Kidney (tissue), 13 donors: ENCODE measurements at regions not wholly inside any gene's neighbourhood (a gene's known extent, or its start where the extent isn't known, plus 50 kb on each side); places are given as distances from the start of the nearest gene placed in this dataset.
A peak's percentile ranks its signal among the peaks of the same experiment; 100 is the strongest.
"Not testable (repeated sequence)": the region's sequence is repeated elsewhere in the genome, so short reads cannot be mapped to it uniquely, and the experiment has no call there.

Experiments
- DNase-seq, 5 donors: peaks; one replicate each; pipeline ENCODE4 v3.0.0-alpha.2; 2013 to 2020
- FAIRE-seq: peaks from 2 replicates; lab custom pipeline; 2012; peaks lifted over from hg19 to GRCh38; lab: Jason Lieb, UNC
- H3K27ac ChIP-seq, 2 donors: one replicate each; pipeline ENCODE4 v1.7.0; 2013; ENCODE audit warnings: low read depth in 2 of 2, low read length in 2 of 2, inconsistent platforms in 1 of 2
- H3K27me3 ChIP-seq: one replicate; pipeline ENCODE4 v1.7.1; 2013; ENCODE audit warnings: low read length, inconsistent platforms; ENCODE audit not compliant: control insufficient read depth, insufficient read depth
- H3K36me3 ChIP-seq, 3 donors: one replicate each; pipeline versions ENCODE4 v1.7.0 to v1.7.1; 2013; ENCODE audit warnings: low read length in 3 of 3, control low read depth in 1 of 3, inconsistent platforms in 1 of 3; ENCODE audit not compliant: insufficient read depth in 3 of 3, control insufficient read depth in 2 of 3
- H3K4me1 ChIP-seq, 3 donors: one replicate each; pipeline versions ENCODE4 v1.7.0 to v1.7.1; 2013; ENCODE audit warnings: low read length in 3 of 3, inconsistent platforms in 1 of 3, low read depth in 1 of 3; ENCODE audit not compliant: control insufficient read depth in 2 of 3, insufficient read depth in 2 of 3
- H3K4me3 ChIP-seq, 3 donors: one replicate each; pipeline versions ENCODE4 v1.7.0 to v1.8.1; 2013; ENCODE audit warnings: low read length in 3 of 3, control low read depth in 1 of 3, inconsistent platforms in 1 of 3
- H3K9ac ChIP-seq, 3 donors: one replicate each; pipeline versions ENCODE4 v1.7.0 to v1.7.1; 2013; ENCODE audit warnings: low read length in 3 of 3, control low read depth in 1 of 3, inconsistent platforms in 1 of 3
- H3K9me3 ChIP-seq, 3 donors: one replicate each; pipeline versions ENCODE4 v1.7.0 to v1.7.1; 2013; ENCODE audit warnings: low read length in 3 of 3, control low read depth in 1 of 3, inconsistent platforms in 1 of 3; ENCODE audit not compliant: control insufficient read depth in 2 of 3, insufficient read depth in 1 of 3
- CTCF ChIP-seq: IDR thresholded peaks from 3 replicates; pipeline ENCODE4 v1.5.1; 2012; ENCODE audit warnings: mild to moderate bottlenecking, moderate library complexity, borderline replicate concordance; ENCODE audit not compliant: insufficient read depth; ENCODE audit errors: extremely low read depth
- intact Hi-C: fragments of 100-400 bp; cut with DNase I; formaldehyde crosslinking; loops from one replicate; pipeline ENCODE4 v1.11.1; 2022
- donor health status: control.
- donor health status: control.
- donor health status: control.
- donor health status: control.
- donor health status: control.
- donor health status: DM: yes; HTN: yes; CAD: no.
- donor health status: Normal renal cell carcinoma (clear cell type).

GRCh38 chr9:78694974-78695373, 398.0 kb downstream of the PSAT1 start:
- H3K4me1 ChIP-seq, result no peaks in the 10 kb centered on the region
- H3K9me3 ChIP-seq, result no peaks in the 10 kb centered on the region
- peak in 1 of 5 donors; percentile 21 for DNase-seq
- no peaks in the 10 kb centered on the region for H3K27me3 ChIP-seq
- no peak overlapping the region for H3K27ac ChIP-seq
- no peak for TF ChIP-seq CTCF
- intact Hi-C loops, result no loop called here
- no peak for FAIRE-seq
- no peaks in the 10 kb centered on the region for H3K36me3 ChIP-seq
- H3K9ac ChIP-seq, result no peak overlapping the region
- H3K4me3 ChIP-seq, result no peak overlapping the region

- Histone ChIP-seq H3K36me3 (no peaks in the 10 kb centered on the region), H3K4me1 (no peaks in the 10 kb centered on the region), H3K27ac (no peak overlapping the region), H3K9me3 (no peaks in the 10 kb centered on the region), H3K4me3 (no peak overlapping the region), H3K27me3 (no peaks in the 10 kb centered on the region), H3K9ac (no peak overlapping the region)
- intact Hi-C loops, result no loop called here
- no peak for TF ChIP-seq CTCF
- FAIRE-seq (no peak), DNase-seq (peak; percentile 61 to 72 (median 62))
Measured at GRCh38 chr9:78695519-78695918, 398.6 kb downstream of the PSAT1 start.

- no peak overlapping the region for H3K4me3 ChIP-seq
- no peaks in the 10 kb centered on the region for H3K9me3 ChIP-seq
- TF ChIP-seq CTCF, result no peak
- H3K4me1 ChIP-seq, result no peaks in the 10 kb centered on the region
- intact Hi-C loops, result no loop called here
- no peaks in the 10 kb centered on the region for H3K27me3 ChIP-seq
- FAIRE-seq (no peak), DNase-seq (no peak)
- no peak overlapping the region for H3K27ac ChIP-seq
- no peaks in the 10 kb centered on the region for H3K36me3 ChIP-seq
- H3K9ac ChIP-seq, result no peak overlapping the region
Measured at GRCh38 chr9:78697618-78698017, 400.7 kb downstream of the PSAT1 start.

- no peak for FAIRE-seq
- no peak for TF ChIP-seq CTCF
Measured at GRCh38 chr9:78698371-78698770, 401.4 kb downstream of the PSAT1 start.

GRCh38 chr9:78699217-78699616, 402.3 kb downstream of the PSAT1 start:
- FAIRE-seq, intact Hi-C loops: not testable (repeated sequence)

More at GRCh38 chr9:78698371-78698770, 401.4 kb downstream of the PSAT1 start:
- H3K27ac ChIP-seq, result no peak overlapping the region
- no peaks in the 10 kb centered on the region for H3K4me1 ChIP-seq
- intact Hi-C loops, result no loop called here
- H3K4me3 ChIP-seq, result no peak overlapping the region
- no peaks in the 10 kb centered on the region for H3K9me3 ChIP-seq
- H3K36me3 ChIP-seq, result no peaks in the 10 kb centered on the region
- no peak overlapping the region for H3K9ac ChIP-seq
- DNase-seq, result no peak
- H3K27me3 ChIP-seq, result no peaks in the 10 kb centered on the region

GRCh38 chr9:78704153-78704552, 407.2 kb downstream of the PSAT1 start:
- not testable (repeated sequence) for DNase-seq

More at GRCh38 chr9:78699217-78699616, 402.3 kb downstream of the PSAT1 start:
- H3K9me3 ChIP-seq, H3K27ac ChIP-seq, H3K9ac ChIP-seq, H3K4me3 ChIP-seq, H3K27me3 ChIP-seq, H3K4me1 ChIP-seq, H3K36me3 ChIP-seq, DNase-seq: not testable (repeated sequence)

More at GRCh38 chr9:78704153-78704552, 407.2 kb downstream of the PSAT1 start:
- H3K36me3 ChIP-seq, FAIRE-seq, H3K4me1 ChIP-seq, H3K27ac ChIP-seq, H3K4me3 ChIP-seq, H3K9ac ChIP-seq, H3K27me3 ChIP-seq, intact Hi-C loops, H3K9me3 ChIP-seq: not testable (repeated sequence)
